GM23338 (cell line): ENCODE measurements at regions not wholly inside any gene's neighbourhood (a gene's known extent, or its start where the extent isn't known, plus 50 kb on each side); places are given as distances from the start of the nearest gene placed in this dataset.

Experiments
- ATAC-seq: fragments of 200-7000 bp; cut with Tn5 transposase; 3 replicates; pipeline ENCODE4 v1.9.1; 2020
- DNase-seq: peaks from one replicate; pipeline ENCODE4 v3.0.0-alpha.2; 2015; ENCODE audit warnings: low spot score
- H2AFZ ChIP-seq: fragments of 200-600 bp; sonication (generic); 2 replicates; pipeline ENCODE4 v1.8.0; 2016; ENCODE audit warnings: antibody characterized with exemption, mild to moderate bottlenecking, moderate library complexity
- H3F3A ChIP-seq: fragments of 200-600 bp; sonication (generic); replicated peaks from 2 replicates; pipeline ENCODE4 v1.8.0; 2017; ENCODE audit warnings: antibody characterized with exemption, mixed run types, low read depth
- H3K27ac ChIP-seq: fragments of 200-600 bp; sonication (generic); 2 replicates; pipeline ENCODE4 v1.6.1; 2016; ENCODE audit warnings: low read depth
- H3K27me3 ChIP-seq: fragments of 200-600 bp; sonication (generic); 2 replicates; pipeline ENCODE4 v1.8.0; 2016; ENCODE audit warnings: mild to moderate bottlenecking, mixed run types, moderate library complexity; ENCODE audit not compliant: insufficient read depth
- H3K36me3 ChIP-seq: fragments of 200-600 bp; sonication (generic); 2 replicates; pipeline ENCODE4 v1.8.0; 2016; ENCODE audit warnings: mild to moderate bottlenecking; ENCODE audit not compliant: insufficient read depth
- H3K4me1 ChIP-seq: fragments of 200-600 bp; sonication (generic); 2 replicates; pipeline ENCODE4 v1.8.0; 2016; ENCODE audit warnings: mild to moderate bottlenecking, moderate library complexity; ENCODE audit not compliant: insufficient read depth
- H3K4me2 ChIP-seq: fragments of 200-600 bp; sonication (generic); 2 replicates; pipeline ENCODE4 v1.7.1; 2017; ENCODE audit warnings: mixed run types
- H3K4me3 ChIP-seq: fragments of 200-600 bp; sonication (generic); 2 replicates; pipeline ENCODE4 v1.6.1; 2016; ENCODE audit warnings: mixed run types
- H3K79me2 ChIP-seq: fragments of 200-600 bp; sonication (generic); replicated peaks from 2 replicates; pipeline ENCODE4 v1.8.0; 2017; ENCODE audit warnings: mild to moderate bottlenecking; ENCODE audit not compliant: insufficient read depth
- H3K9me2 ChIP-seq: fragments of 200-600 bp; sonication (generic); 2 replicates; pipeline ENCODE4 v1.8.0; 2017; ENCODE audit not compliant: insufficient read depth
- H4K20me1 ChIP-seq: fragments of 200-600 bp; sonication (generic); replicated peaks from 2 replicates; pipeline ENCODE4 v1.8.0; 2017; ENCODE audit warnings: mild to moderate bottlenecking; ENCODE audit not compliant: insufficient read depth
- H3K27ac Mint-ChIP-seq: 2 replicates; pipeline ENCODE4 v1.8.0; 2020; ENCODE audit warnings: inconsistent platforms, mild to moderate bottlenecking, moderate library complexity, mixed read lengths
- H3K27me3 Mint-ChIP-seq: 3 replicates; pipeline ENCODE4 v1.8.0; 2022; ENCODE audit warnings: low read depth, mild to moderate bottlenecking, moderate library complexity, mixed read lengths, inconsistent platforms; ENCODE audit not compliant: insufficient read depth, poor library complexity
- H3K36me3 Mint-ChIP-seq: 3 replicates; pipeline ENCODE4 v1.8.0; 2021; ENCODE audit warnings: low read depth, mild to moderate bottlenecking, inconsistent platforms, moderate library complexity, mixed read lengths
- H3K4me1 Mint-ChIP-seq: 3 replicates; pipeline ENCODE4 v1.8.0; 2020; ENCODE audit warnings: mild to moderate bottlenecking, inconsistent platforms, mixed read lengths
- H3K4me3 Mint-ChIP-seq: 3 replicates; pipeline ENCODE4 v1.8.0; 2021; ENCODE audit warnings: moderate library complexity, mild to moderate bottlenecking, inconsistent platforms, mixed read lengths
- H3K9me3 Mint-ChIP-seq: 3 replicates; pipeline ENCODE4 v1.8.0; 2020; ENCODE audit warnings: moderate library complexity, mild to moderate bottlenecking, inconsistent platforms, mixed read lengths
- CREB1 ChIP-seq: fragments of 250-450 bp; sonication (Bioruptor Pico); IDR thresholded peaks from 2 replicates; pipeline ENCODE4 v1.5.0; 2020; ENCODE audit warnings: low read depth, mild to moderate bottlenecking, moderate library complexity
- ETS1 ChIP-seq: IDR thresholded peaks from 2 replicates; pipeline ENCODE4 v1.6.1; 2016; ENCODE audit warnings: antibody characterized with exemption
- EZH2 ChIP-seq: fragments of 200-600 bp; sonication (generic); IDR thresholded peaks from one replicate; pipeline ENCODE4 v1.8.0; 2017; ENCODE audit warnings: antibody characterized with exemption, mild to moderate bottlenecking, low read depth; ENCODE audit not compliant: unreplicated experiment
- EZH2phosphoT487 ChIP-seq: fragments of 200-600 bp; sonication (generic); IDR thresholded peaks from one replicate; pipeline ENCODE4 v1.8.1; 2018; ENCODE audit warnings: antibody characterized with exemption; ENCODE audit not compliant: unreplicated experiment
- JUNB ChIP-seq: IDR thresholded peaks from one replicate; pipeline ENCODE4 v1.6.1; 2016; ENCODE audit warnings: antibody characterized with exemption; ENCODE audit not compliant: unreplicated experiment
- NANOG ChIP-seq: IDR thresholded peaks from 2 replicates; pipeline ENCODE4 v1.6.1; 2016; ENCODE audit warnings: antibody characterized with exemption, borderline replicate concordance
- POLR2AphosphoS5 ChIP-seq: IDR thresholded peaks from 2 replicates; pipeline ENCODE4 v1.6.1; 2016; ENCODE audit warnings: antibody characterized with exemption, low read depth
- REST ChIP-seq: IDR thresholded peaks from one replicate; pipeline ENCODE4 v1.6.1; 2018; ENCODE audit warnings: antibody characterized with exemption; ENCODE audit not compliant: unreplicated experiment
- STAT1 ChIP-seq: IDR thresholded peaks from one replicate; pipeline ENCODE4 v1.6.1; 2016; ENCODE audit warnings: antibody characterized with exemption; ENCODE audit not compliant: unreplicated experiment
- ZNF114 ChIP-seq: fragments of 250-450 bp; sonication (Bioruptor Pico); IDR thresholded peaks from 2 replicates; pipeline ENCODE4 v1.5.0; 2020; ENCODE audit warnings: mild to moderate bottlenecking, moderate library complexity
- ZNF331 ChIP-seq: fragments of 250-450 bp; sonication (Bioruptor Pico); IDR thresholded peaks from 2 replicates; pipeline ENCODE4 v1.5.0; 2020; ENCODE audit warnings: low read depth, mild to moderate bottlenecking, moderate library complexity
- TF ChIP-seq, protein P1 (sequence below), 2 experiments: fragments of 200-600 bp in 1 of 2; sonication (generic) in 1 of 2; conservative IDR thresholded peaks; 2 replicates each; pipeline versions ENCODE4 v1.5.1 to v1.6.1; 2016 to 2017; ENCODE audit warnings: antibody characterized with exemption in 2 of 2, low read depth in 2 of 2, mild to moderate bottlenecking in 2 of 2, moderate library complexity in 1 of 2
- TF ChIP-seq, protein P2 (sequence below): fragments of 250-450 bp; sonication (Bioruptor Pico); IDR thresholded peaks from 2 replicates; pipeline ENCODE4 v1.5.0; 2020; ENCODE audit warnings: mild to moderate bottlenecking, moderate library complexity

GRCh38 chr1:219041141-219041540, 132.5 kb upstream of the LYPLAL1 start:
- H3K27me3 Mint-ChIP-seq: peaks cover 3% of the 10 kb centered on the region
- no peaks in the 10 kb centered on the region for H3F3A ChIP-seq
- no peak for DNase-seq
- no peaks in the 10 kb centered on the region for H3K79me2 ChIP-seq
- no peak overlapping the region for H3K27ac ChIP-seq
- 0 out of 2 replicates have a peak, but pooled peaks cover 4% of the 10 kb centered on the region for H3K4me1 ChIP-seq
- no peaks in the 10 kb centered on the region for H3K27me3 ChIP-seq
- no peaks in the 10 kb centered on the region for H3K9me2 ChIP-seq
- no peak overlapping the region for H3K4me3 ChIP-seq
- no peak overlapping the region for H3K27ac Mint-ChIP-seq
- peaks cover 7% of the 10 kb centered on the region; the same call in 2 of the 3 replicates for H3K36me3 Mint-ChIP-seq
- TF ChIP-seq ZNF114 (CRISPR knock-in tag): no peak
- TF ChIP-seq NANOG: no peak
- no peak for TF ChIP-seq STAT1
- TF ChIP-seq ETS1: no peak
- TF ChIP-seq EZH2phosphoT487: no peak
- TF ChIP-seq, protein P1, sequence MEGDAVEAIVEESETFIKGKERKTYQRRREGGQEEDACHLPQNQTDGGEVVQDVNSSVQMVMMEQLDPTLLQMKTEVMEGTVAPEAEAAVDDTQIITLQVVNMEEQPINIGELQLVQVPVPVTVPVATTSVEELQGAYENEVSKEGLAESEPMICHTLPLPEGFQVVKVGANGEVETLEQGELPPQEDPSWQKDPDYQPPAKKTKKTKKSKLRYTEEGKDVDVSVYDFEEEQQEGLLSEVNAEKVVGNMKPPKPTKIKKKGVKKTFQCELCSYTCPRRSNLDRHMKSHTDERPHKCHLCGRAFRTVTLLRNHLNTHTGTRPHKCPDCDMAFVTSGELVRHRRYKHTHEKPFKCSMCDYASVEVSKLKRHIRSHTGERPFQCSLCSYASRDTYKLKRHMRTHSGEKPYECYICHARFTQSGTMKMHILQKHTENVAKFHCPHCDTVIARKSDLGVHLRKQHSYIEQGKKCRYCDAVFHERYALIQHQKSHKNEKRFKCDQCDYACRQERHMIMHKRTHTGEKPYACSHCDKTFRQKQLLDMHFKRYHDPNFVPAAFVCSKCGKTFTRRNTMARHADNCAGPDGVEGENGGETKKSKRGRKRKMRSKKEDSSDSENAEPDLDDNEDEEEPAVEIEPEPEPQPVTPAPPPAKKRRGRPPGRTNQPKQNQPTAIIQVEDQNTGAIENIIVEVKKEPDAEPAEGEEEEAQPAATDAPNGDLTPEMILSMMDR (conservative IDR thresholded peaks at IDR 0.05; ENCODE audit: low read depth in 2 of 2): no peak
- TF ChIP-seq EZH2: no peak
- no peak for TF ChIP-seq ZNF331
- no peak for TF ChIP-seq CREB1 (CRISPR knock-in tag)
- no peak for TF ChIP-seq REST
- TF ChIP-seq, protein P2, sequence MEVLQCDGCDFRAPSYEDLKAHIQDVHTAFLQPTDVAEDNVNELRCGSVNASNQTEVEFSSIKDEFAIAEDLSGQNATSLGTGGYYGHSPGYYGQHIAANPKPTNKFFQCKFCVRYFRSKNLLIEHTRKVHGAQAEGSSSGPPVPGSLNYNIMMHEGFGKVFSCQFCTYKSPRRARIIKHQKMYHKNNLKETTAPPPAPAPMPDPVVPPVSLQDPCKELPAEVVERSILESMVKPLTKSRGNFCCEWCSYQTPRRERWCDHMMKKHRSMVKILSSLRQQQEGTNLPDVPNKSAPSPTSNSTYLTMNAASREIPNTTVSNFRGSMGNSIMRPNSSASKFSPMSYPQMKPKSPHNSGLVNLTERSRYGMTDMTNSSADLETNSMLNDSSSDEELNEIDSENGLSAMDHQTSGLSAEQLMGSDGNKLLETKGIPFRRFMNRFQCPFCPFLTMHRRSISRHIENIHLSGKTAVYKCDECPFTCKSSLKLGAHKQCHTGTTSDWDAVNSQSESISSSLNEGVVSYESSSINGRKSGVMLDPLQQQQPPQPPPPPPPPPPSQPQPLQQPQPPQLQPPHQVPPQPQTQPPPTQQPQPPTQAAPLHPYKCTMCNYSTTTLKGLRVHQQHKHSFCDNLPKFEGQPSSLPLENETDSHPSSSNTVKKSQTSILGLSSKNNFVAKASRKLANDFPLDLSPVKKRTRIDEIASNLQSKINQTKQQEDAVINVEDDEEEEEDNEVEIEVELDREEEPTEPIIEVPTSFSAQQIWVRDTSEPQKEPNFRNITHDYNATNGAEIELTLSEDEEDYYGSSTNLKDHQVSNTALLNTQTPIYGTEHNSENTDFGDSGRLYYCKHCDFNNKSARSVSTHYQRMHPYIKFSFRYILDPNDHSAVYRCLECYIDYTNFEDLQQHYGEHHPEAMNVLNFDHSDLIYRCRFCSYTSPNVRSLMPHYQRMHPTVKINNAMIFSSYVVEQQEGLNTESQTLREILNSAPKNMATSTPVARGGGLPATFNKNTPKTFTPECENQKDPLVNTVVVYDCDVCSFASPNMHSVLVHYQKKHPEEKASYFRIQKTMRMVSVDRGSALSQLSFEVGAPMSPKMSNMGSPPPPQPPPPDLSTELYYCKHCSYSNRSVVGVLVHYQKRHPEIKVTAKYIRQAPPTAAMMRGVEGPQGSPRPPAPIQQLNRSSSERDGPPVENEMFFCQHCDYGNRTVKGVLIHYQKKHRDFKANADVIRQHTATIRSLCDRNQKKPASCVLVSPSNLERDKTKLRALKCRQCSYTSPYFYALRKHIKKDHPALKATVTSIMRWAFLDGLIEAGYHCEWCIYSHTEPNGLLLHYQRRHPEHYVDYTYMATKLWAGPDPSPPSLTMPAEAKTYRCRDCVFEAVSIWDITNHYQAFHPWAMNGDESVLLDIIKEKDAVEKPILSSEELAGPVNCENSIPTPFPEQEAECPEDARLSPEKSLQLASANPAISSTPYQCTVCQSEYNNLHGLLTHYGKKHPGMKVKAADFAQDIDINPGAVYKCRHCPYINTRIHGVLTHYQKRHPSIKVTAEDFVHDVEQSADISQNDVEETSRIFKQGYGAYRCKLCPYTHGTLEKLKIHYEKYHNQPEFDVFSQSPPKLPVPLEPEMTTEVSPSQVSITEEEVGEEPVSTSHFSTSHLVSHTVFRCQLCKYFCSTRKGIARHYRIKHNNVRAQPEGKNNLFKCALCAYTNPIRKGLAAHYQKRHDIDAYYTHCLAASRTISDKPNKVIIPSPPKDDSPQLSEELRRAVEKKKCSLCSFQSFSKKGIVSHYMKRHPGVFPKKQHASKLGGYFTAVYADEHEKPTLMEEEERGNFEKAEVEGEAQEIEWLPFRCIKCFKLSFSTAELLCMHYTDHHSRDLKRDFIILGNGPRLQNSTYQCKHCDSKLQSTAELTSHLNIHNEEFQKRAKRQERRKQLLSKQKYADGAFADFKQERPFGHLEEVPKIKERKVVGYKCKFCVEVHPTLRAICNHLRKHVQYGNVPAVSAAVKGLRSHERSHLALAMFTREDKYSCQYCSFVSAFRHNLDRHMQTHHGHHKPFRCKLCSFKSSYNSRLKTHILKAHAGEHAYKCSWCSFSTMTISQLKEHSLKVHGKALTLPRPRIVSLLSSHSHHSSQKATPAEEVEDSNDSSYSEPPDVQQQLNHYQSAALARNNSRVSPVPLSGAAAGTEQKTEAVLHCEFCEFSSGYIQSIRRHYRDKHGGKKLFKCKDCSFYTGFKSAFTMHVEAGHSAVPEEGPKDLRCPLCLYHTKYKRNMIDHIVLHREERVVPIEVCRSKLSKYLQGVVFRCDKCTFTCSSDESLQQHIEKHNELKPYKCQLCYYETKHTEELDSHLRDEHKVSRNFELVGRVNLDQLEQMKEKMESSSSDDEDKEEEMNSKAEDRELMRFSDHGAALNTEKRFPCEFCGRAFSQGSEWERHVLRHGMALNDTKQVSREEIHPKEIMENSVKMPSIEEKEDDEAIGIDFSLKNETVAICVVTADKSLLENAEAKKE (CRISPR knock-in tag): no peak
- TF ChIP-seq POLR2AphosphoS5: no peak
- no peak for TF ChIP-seq JUNB
- H3K4me2 ChIP-seq: no peak overlapping the region
- H3K9me3 Mint-ChIP-seq: peaks cover 12% of the 10 kb centered on the region
- ATAC-seq: no peak
- no peak overlapping the region for H2AFZ ChIP-seq
- H3K4me1 Mint-ChIP-seq: peaks cover 5% of the 10 kb centered on the region
- H3K4me3 Mint-ChIP-seq: no peak overlapping the region
- H4K20me1 ChIP-seq: no peaks in the 10 kb centered on the region
- no peaks in the 10 kb centered on the region for H3K36me3 ChIP-seq
